HT-29 (cell line): ENCODE measurements at regions not wholly inside any gene's neighbourhood (a gene's known extent, or its start where the extent isn't known, plus 50 kb on each side); places are given as distances from the start of the nearest gene placed in this dataset.

Source experiments
- DNase-seq: peaks from one replicate; pipeline ENCODE4 v3.0.0-alpha.2; 2015; ENCODE audit warnings: low spot score

GRCh38 chr4:123096038-123096437 is 173.6 kb upstream of the NUDT6 start:
- peak; percentile 42 for DNase-seq

- DNase-seq, result peak; percentile 31
Observed at GRCh38 chr4:123102897-123103471, 180.6 kb upstream of the NUDT6 start.

- DNase-seq, result no peak
Observed at GRCh38 chr4:123104310-123105025, 182.1 kb upstream of the NUDT6 start.

- DNase-seq, result no peak
Observed at GRCh38 chr4:123105026-123105420, 182.6 kb upstream of the NUDT6 start.

GRCh38 chr4:123106747-123107146 is 184.3 kb upstream of the NUDT6 start:
- no peak for DNase-seq

- DNase-seq, result no peak
Observed at GRCh38 chr4:123107444-123108252, 185.3 kb upstream of the NUDT6 start.

GRCh38 chr4:123109139-123109538 is 186.7 kb upstream of the NUDT6 start:
- DNase-seq, result no peak

- no peak for DNase-seq
Observed at GRCh38 chr4:123110147-123110546, 187.8 kb upstream of the NUDT6 start.

- DNase-seq, result no peak
Observed at GRCh38 chr4:123110685-123111084, 188.3 kb upstream of the NUDT6 start.

- no peak for DNase-seq
Observed at GRCh38 chr4:123113155-123113554, 190.8 kb upstream of the NUDT6 start.

GRCh38 chr4:123114084-123114914 is 191.9 kb upstream of the NUDT6 start:
- DNase-seq, result no peak

GRCh38 chr4:123114915-123115756 is 192.7 kb upstream of the NUDT6 start:
- no peak for DNase-seq

GRCh38 chr4:123116412-123116811 is 194.0 kb upstream of the NUDT6 start:
- DNase-seq, result peak; percentile 55

GRCh38 chr4:123120473-123120872 is 198.1 kb upstream of the NUDT6 start:
- no peak for DNase-seq

- DNase-seq, result peak; percentile 36
Observed at GRCh38 chr4:123121241-123121907, 199.0 kb upstream of the NUDT6 start.

- DNase-seq, result no peak
Observed at GRCh38 chr4:123125477-123125876, 203.1 kb upstream of the NUDT6 start.

GRCh38 chr4:123127218-123127617 is 204.8 kb upstream of the NUDT6 start:
- DNase-seq, result peak; percentile 22

- no peak for DNase-seq
Observed at GRCh38 chr4:123127875-123128274, 205.5 kb upstream of the NUDT6 start.

- DNase-seq, result no peak
Observed at GRCh38 chr4:123133397-123134050, 211.1 kb upstream of the NUDT6 start.

GRCh38 chr4:123144616-123145015 is 222.2 kb upstream of the NUDT6 start:
- no peak for DNase-seq
